GM18520 (cell line): ENCODE measurements at regions not wholly inside any gene's neighbourhood (a gene's known extent, or its start where the extent isn't known, plus 50 kb on each side); places are given as distances from the start of the nearest gene placed in this dataset.
"Not testable (repeated sequence)": the region's sequence is repeated elsewhere in the genome, so short reads cannot be mapped to it uniquely, and the experiment has no call there.

Experiments
- ATAC-seq: cut with Tn5 transposase; IDR thresholded peaks from one replicate; pipeline ENCODE4 v1.9.1; 2021; ENCODE audit not compliant: unreplicated experiment

DNA sequence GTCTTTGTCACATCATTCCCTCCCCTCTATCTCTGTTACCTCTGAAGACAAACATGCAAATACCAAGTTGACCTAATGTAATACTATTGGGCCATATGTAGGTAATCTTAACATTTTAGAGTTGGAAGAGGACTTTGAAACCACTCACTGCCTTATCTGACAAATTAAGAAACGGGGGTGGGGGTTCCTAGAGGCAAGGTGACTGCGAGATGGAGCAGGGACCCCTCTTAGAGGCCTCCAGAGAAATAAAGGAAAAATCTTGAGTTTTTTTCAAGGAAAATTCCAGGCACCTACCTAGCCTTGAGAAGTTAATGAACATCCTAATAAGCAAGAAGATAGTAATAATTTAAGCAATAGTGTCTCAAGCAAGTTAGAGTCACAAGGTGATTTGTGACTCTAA lies 270.8 kb downstream of the CD83 start:
- ATAC-seq = no peak

DNA sequence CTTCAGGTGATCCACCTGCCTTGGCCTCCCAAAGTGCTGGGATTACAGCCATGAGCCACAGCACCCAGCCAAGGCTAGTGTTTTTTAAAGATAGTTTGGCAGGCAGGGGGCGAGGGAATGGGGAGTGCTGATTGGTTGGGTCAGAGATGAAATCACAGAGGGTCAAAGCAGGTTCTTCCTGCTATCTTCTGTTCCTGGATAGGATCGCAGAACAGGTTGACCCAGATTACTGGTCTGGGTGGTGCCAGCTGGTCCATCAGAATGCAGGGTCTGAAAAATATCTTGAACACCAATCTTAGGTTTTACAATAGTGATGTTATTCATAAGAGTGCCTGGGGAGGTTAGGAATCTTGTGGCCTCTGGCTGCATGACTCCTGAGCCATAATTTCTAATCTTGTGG lies 272.2 kb downstream of the CD83 start:
- not testable (repeated sequence) for ATAC-seq

DNA sequence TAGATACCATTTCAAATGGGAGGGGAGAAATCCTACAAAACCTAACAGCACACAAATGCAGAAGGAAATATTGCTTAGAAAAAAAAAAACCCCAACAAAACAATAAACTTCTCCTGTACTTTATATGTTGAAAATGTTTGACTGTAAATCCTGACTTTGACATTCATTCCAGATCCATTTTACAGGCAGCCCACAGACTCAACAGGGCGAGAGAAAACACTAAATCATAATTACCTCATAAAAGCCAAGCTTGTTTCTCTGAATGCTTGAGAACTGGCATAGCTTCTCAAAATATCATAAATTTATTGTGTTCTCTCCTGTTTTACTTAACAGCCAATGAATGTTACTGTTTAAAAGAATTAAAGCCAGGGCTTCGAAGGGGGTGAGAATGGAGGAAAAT lies 273.2 kb downstream of the CD83 start:
- no peak for ATAC-seq

DNA sequence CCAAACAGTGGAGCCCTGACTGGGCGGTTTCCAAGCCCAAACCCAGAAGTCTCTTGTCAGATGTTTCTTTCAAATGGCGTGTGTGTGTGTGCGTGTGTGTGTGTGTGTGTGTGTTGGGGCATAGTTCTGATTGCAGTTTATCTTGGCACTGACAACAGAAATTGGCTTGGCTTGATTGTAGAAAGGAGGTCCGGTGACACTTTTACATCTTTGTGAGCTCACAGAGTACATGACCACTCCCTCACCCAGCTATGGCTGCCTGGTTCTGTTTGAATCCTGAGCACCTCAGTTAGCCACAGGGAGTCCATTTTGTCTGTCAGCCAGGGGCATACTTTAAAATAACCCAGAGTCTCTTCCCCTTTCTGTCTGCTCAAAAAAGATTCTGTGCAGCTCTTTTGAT lies 276.3 kb downstream of the CD83 start:
- no peak for ATAC-seq

DNA sequence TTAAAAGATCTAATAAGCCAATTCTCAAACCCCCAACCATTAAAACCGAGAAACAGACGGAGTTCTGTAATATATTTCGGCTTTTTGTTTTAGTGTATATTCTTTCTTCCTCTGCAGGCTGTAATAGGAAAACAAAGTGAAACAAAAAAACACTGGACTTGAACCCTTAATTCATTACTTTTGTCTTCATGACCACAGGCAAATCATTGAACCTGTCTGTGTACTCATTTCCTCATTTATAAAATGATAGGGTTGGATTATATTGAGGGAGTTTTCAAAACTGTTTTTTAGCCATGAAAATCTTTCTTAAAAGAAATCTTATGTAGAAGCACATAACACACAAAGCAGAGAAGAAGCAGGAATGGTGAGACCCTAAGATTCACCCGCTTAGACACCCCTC lies 278.8 kb downstream of the CD83 start:
- ATAC-seq = no peak

DNA sequence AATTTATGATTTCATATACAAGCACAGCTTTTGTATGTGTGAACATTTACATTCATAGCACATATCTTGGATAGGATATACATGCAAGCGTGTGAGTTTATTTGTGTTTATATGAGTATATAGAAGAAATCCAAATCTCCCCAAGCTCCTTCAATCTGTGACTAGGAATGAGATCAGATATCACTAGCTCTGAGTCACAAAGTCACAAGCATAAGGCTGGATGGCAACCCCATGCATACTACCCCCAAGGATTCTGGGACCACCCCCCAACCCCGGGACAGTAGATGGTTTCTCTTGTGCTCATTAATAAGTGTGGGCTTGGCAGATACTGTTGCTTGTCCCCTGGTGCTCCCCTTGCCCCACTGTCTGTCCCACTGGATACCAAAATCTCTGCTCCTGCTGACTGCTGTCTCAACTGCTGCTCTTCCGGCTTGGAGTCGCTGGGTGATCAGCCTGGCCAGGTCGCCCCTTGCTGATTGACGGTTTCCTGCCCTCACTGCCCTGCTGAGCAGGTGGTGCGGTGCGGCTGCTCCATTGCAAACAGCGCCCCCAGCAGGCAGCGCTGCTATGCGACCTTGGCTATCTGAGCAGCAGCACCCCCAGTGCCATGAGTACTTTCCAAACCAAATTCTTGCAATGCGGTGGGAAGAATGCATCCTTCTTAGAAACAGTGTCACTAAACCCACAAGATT lies 279.4 kb downstream of the CD83 start:
- no peak for ATAC-seq

DNA sequence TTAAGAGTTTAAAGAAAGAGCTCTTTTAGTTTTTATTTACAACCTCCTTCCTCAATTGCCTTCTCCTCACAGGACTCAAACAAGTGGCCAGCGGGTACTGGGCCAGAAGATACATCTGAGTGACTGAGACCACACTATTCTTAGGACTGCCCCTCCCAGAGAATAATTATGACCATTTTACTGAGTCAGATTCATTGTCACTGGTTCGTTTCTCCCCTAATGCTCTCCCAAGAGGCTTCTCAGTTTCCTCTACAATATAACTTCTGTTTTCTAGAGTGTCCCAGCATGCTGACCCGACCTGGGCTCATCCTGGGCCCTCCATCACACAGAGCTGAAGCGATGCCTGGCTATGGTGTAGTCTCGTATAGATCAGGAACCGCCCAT lies 279.9 kb downstream of the CD83 start:
- ATAC-seq = no peak

DNA sequence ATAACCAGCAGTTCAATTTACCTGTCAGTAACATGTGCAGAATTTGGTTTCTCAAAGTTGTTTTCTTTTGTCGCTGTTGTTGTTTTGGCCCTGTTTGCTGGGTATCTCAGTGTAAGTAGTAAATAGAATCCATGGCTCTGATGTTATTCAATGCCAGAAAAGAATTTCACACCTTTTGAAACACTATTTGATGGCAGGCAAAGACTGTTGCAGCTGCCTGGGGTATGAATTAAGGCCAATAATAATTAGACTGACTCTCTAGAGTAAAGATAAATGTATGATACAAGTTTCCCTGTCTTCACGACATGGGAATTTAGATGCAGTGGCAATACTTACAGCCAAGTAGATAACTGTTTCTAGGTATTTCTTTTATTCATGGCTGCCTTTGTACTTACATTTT lies 281.4 kb downstream of the CD83 start:
- ATAC-seq = no peak

DNA sequence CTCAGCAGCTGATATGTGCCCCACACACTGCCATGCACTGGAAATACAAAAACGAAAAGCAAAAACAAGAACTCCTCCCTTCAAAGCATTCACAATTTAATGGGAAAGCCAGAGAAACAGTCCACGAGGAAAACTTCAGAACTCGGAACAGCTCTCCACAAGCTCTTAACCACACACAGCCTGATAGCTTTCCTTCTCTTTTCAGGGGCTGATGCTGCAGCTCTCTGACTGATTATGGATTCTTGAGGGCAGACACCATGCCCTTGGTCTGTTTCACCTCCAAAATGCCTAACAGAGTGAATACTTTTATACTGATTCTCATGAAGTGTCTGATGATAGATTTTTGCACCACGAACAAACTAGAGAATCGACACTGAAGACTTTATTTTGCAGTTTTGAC lies 282.1 kb downstream of the CD83 start:
- ATAC-seq = no peak

DNA sequence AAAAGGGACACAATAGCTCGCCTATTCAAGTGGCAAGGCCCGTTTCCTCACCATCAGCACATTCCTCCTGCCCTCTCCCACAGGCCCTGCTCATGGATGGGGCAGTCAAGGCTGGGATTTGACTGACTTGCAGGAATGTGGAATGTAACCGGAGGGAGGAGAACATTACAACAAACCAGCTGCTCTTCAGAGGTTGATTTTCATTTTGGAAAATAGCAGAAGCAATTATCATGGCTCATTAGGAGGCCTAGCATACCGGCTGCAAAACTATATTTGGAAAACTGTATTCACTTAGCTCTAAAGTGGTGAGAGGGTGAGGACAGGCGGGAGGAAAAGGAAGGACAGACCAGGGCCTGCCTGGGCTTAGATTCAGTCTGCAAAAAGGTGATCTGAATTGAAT lies 283.7 kb downstream of the CD83 start:
- ATAC-seq = no peak

DNA sequence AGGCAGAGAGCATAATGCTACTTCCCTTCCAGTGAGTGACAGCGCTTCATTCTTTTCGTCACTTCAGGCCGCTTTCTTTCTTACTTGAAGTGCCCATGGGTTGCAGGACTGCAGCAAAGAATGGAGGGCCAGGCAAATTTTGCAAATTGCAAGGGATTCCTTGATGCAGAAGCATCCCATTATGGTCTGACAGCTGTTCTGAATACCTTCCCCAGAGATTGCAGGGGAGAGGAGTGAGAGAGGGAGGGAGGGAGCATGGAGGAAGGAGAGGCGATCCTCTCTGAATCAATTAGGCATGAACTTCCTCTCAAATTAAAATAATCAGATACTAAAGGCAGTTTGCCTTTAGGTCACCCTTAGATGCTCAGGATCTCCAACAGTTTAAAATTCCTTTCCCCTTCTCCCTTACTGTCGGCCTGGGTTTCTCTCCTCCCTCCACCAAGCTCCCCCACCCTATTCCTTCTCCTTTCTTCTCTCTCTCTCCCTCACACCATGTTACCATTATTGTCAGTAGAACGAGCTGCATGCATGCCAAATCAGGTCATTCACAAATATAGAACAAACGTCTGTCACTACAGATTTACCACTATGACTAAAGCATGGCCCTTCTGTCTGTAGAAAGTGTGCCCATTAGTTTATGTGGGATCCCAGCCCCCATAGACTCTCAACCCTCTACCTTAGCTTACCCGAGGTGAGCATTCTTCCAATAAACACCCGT lies 289.2 kb downstream of the CD83 start:
- no peak for ATAC-seq

DNA sequence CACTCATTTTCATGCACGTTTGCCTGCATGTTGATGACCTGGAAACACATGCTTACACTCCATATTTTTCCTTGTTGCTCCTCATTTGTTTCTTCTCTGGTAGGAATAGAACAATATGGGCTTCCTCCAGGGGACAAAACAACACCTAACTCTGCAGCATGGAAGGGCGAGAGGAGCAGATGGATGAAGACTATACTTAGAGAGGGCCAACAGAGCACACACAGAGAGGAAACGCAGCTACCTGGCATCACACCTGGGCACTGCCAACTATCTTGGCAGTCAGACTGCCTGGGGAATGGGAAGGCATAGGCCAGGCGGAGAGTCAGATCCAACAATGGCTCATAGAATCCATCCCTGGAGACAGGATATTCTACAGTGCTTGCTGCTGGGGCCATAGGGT lies 290.9 kb downstream of the CD83 start:
- ATAC-seq = no peak

DNA sequence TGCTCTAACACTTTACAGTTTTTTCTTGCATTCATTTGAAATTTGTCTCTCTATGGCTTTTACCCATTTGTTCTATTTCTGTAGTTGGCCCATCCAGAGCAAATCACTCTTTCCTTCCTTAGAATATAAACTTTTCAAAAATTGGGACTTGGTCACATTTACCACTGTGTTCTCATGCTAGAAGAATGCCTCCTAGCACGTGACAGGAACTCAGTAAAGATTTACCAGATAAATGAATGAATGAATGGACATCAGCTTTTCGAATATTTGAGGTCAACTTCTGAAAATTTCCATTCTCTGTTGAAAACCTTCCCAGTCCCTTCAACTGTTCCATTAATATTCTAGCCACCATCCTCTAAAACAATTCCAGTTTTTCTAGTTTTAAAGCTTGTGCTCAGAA lies 294.5 kb downstream of the CD83 start:
- no peak for ATAC-seq

DNA sequence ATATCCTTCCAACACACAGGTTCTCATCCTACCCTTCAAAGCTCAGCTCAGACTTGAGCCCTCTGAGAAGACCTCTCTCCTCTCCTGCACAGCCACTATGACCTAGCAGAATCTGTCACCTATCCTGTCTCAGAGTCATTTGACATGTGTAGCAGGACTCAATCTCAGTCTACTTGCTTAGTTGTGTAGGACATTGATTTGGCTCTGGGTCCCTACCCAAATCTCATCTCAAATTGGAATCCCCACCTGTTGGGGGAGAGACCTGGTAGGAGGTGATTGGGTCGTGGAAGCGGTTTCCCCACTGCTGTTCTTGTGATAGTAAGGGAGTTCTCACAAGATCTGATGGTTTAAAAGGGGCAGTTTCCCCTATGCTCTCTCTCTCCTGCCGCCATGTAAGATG lies 297.9 kb downstream of the CD83 start:
- no peak for ATAC-seq

DNA sequence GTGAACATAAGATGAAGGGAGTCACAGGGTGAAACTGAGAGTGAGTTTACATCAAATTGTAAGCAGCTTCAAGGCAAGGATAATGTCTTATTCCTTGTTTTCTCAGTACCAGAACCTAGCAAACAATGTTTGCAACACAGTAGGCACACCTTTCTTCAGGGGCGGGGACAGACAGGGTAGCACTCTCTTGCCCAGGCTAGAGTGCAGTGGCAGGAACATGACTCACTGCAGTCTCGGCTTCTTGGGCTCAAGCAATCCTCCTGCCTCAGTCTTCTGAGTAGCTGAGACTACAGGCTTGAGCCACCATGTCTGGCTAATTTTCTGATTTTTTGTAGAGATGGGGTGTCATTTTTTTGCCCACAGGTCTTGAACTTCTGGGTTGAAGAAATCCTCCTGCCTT lies 299.8 kb downstream of the CD83 start:
- no peak for ATAC-seq

DNA sequence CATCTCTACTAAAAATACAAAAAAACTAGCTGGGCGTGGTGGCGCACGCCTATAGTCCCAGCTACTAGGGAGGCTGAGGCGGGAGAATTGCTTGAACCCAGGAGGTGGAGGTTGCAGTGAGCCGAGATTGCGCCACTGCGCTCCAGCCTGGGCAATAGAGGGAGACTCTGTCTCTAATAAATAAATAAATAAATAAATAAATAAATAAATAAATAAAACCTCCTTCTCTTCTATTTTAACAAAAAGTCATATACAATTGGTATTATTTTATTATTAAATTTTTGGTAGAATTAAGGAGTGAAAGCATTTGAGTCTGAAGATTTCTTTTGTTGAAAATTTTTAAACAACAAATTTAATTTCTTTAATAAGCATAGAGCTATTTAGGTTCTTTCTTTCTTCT lies 301.7 kb downstream of the CD83 start:
- not testable (repeated sequence) for ATAC-seq

DNA sequence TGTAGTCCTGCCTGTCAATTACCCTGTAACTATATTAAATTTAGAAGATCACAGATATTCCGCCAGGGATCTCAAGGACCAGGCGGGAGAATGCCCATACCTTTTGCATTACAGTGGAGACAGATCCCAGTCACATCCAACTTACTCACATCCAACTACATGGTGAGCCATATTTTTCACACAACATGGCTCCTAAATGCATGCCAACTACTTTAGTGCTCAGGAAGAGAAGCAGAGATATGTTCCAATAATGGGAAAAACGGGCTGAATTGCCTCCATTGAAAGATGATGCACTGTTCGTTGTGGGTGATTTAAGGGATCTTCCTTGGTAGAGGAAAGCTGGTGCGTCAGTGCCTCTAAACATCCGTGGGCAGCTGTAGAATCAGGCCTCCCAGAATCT lies 304.5 kb downstream of the CD83 start:
- no peak for ATAC-seq

DNA sequence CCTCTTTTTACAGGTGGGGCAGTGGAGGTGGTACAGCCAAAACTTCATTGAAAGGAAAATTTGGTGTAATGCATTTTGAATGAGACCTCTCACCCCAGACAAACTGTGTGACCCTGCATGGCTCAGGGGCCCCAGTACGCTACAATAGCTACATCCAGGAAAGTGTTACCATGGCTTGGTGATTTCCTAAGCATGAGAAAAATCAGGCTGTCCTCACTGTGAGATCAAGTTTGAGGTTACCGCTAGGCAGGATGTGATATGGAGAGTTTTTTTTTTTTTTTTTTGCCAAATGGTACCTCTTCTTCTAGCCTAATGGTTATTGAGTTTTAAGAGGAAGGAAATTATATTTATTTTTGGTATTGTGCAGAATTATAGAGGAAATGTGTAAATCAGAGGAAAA lies 305.3 kb downstream of the CD83 start:
- ATAC-seq = no peak

DNA sequence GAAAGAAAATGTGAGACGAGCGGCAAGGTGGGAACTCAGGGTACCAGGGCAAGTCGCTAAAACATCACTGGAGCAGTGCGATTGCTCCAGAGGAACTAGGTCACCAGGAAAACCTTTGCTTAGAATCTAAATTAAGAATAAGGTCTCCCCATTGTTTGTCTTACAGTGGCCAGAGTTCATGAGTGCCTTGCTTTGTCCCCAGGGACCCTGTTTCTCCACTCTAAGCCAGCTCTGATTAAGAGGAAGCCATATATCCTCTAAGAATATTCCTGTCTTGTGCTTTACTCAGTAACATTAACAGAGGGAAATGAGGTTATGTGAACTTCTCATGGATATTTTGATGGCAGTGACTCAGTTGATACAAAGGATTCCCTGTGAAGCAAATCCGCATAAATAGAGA lies 305.8 kb downstream of the CD83 start:
- ATAC-seq = no peak

DNA sequence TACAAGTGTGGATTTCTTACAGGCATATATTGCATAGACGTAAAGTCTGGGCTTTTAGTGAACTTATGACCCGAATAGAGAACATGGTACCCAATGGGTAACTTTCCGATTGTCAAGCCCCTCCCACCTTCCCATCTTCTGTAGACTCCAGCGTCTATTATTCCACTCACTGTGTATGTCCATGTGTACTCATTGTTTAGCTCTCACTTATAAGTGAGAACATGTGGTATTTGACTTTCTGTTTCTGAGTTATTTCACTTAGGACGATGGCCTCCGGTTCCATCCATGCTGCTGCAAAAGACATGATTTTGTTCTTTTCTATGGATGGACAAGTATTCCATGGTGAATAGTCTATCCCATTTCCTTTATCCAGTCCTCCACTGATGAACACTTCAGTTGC lies 306.4 kb downstream of the CD83 start:
- ATAC-seq = no peak

DNA sequence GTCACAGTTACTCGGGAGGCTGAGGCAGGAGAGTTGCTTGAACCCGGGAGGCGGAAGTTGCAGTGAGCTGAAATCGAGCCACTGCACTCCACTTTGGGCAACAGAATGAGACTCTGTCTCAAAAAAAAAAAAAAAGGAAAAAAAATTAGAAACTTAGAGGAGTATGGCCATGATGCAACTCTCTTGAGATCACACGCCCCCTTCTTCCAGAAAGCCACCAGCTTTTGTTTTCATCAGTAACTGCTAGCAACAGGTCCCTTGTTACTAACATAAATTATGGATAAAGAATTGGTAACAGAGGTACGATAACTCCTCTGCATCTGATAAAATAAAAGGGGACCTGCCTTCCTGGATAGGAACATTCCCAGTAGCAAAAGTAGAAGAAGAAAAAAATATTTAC lies 308.2 kb downstream of the CD83 start:
- ATAC-seq = no peak

DNA sequence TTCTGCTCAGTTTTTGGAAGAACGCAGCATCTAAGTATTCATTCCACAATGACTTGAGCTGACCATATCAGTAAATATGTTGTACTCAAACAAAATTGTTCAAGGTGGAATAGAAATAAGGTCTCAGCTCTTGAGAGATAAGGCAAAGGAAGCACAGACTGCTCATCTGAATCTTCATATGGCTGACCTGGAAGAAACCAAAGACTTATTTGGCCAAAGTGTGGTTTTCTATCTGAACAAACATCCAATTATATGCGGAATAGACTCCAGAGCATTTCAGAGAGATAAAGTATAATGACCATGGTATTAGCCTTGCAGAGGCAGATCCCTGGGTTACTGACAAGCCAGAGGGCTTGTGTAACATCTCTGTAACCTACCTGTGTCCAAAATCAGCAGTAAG lies 308.7 kb downstream of the CD83 start:
- no peak for ATAC-seq

DNA sequence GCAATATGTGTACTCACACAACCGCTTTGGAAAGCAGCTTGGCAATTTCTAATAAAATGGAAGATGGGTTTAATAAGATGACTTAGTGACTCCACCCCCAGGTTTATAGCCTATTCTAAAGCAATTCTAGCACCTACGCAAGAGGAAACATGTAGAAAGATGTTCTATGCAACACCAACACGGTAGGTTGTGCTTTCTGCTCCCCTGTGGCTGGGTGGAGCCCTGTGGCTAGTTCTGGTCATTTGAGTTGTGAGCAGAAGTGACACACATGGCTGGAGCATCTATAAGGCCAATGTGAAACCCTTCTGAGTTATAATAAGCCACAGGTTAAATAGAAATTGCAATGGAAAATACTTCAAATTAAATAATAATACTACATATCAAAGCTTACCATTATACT lies 310.7 kb downstream of the CD83 start:
- ATAC-seq = no peak
